GM12878 (cell line): ENCODE measurements at regions not wholly inside any gene's neighbourhood (a gene's known extent, or its start where the extent isn't known, plus 50 kb on each side); places are given as distances from the start of the nearest gene placed in this dataset.

Experiments
- CHD2 ChIP-seq: IDR thresholded peaks from 2 replicates; pipeline ENCODE4 v1.6.1; 2011; ENCODE audit warnings: low read depth, low read length, improper control_type of control experiment, borderline replicate concordance
- CHD4 ChIP-seq: fragments of 200-600 bp; sonication (generic); IDR thresholded peaks from 2 replicates; pipeline ENCODE4 v1.6.1; 2016; ENCODE audit warnings: mild to moderate bottlenecking
- KDM1A ChIP-seq: fragments of 200-600 bp; sonication (generic); IDR thresholded peaks from 2 replicates; pipeline ENCODE4 v1.6.1; 2016; ENCODE audit warnings: borderline replicate concordance
- RAD21 ChIP-seq: IDR thresholded peaks from 2 replicates; pipeline ENCODE4 v1.6.1; 2011; ENCODE audit warnings: mild to moderate bottlenecking, low read depth, low read length, moderate library complexity; ENCODE audit not compliant: insufficient read depth
- STAT3 ChIP-seq: IDR thresholded peaks from 2 replicates; pipeline ENCODE4 v1.6.1; 2011; ENCODE audit warnings: low read depth, low read length, improper control_type of control experiment
- TF ChIP-seq, protein P1 (sequence below), 3 experiments: IDR thresholded peaks in 2 of 3; conservative IDR thresholded peaks in 1 of 3; 2 replicates each; pipeline ENCODE4 v1.5.1; 2011; ENCODE audit warnings: low read depth in 3 of 3, low read length in 3 of 3, mild to moderate bottlenecking in 3 of 3, control low read depth in 2 of 3, moderate library complexity in 2 of 3, inconsistent platforms in 1 of 3, mixed read lengths in 1 of 3; ENCODE audit not compliant: control insufficient read depth in 2 of 3, insufficient read depth in 1 of 3; ENCODE audit errors: extremely low read depth in 1 of 3
- TF ChIP-seq, protein P2 (sequence below): IDR thresholded peaks from 2 replicates; pipeline ENCODE4 v1.6.1; 2012; ENCODE audit warnings: low read depth, low read length, improper control_type of control experiment

DNA sequence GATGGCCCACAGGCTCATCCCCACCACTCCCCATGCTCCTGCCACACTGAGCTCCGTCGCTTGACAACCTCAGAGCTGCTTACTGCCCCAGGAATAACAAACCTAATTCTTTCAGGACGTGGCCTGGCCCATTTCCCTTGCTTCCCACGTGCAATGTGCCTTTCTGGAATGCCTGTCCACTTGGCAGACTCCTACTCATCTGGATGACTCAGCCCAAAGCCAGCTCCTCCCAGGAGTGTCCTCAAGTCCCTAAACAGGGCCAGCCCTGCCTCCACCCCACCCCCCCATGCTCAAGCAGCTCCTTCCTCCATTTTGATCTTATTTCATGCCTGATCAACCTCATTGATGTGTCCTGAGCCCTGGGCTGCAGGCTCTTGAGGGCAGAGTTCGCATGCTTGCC is 164.9 kb upstream of the RNF32 start:
- TF ChIP-seq CHD4: no peak
- no peak for TF ChIP-seq KDM1A
- no peak for TF ChIP-seq STAT3
- TF ChIP-seq, protein P1, sequence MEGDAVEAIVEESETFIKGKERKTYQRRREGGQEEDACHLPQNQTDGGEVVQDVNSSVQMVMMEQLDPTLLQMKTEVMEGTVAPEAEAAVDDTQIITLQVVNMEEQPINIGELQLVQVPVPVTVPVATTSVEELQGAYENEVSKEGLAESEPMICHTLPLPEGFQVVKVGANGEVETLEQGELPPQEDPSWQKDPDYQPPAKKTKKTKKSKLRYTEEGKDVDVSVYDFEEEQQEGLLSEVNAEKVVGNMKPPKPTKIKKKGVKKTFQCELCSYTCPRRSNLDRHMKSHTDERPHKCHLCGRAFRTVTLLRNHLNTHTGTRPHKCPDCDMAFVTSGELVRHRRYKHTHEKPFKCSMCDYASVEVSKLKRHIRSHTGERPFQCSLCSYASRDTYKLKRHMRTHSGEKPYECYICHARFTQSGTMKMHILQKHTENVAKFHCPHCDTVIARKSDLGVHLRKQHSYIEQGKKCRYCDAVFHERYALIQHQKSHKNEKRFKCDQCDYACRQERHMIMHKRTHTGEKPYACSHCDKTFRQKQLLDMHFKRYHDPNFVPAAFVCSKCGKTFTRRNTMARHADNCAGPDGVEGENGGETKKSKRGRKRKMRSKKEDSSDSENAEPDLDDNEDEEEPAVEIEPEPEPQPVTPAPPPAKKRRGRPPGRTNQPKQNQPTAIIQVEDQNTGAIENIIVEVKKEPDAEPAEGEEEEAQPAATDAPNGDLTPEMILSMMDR (IDR thresholded peaks at IDR 0.05 in 2 of 3, conservative IDR thresholded peaks at IDR 0.05 in 1 of 3; ENCODE audit: control insufficient read depth in 2 of 3, extremely low read depth in 1 of 3, insufficient read depth in 1 of 3, low read depth in 3 of 3, low read length in 3 of 3): no peak
- no peak for TF ChIP-seq RAD21
- TF ChIP-seq, protein P2, sequence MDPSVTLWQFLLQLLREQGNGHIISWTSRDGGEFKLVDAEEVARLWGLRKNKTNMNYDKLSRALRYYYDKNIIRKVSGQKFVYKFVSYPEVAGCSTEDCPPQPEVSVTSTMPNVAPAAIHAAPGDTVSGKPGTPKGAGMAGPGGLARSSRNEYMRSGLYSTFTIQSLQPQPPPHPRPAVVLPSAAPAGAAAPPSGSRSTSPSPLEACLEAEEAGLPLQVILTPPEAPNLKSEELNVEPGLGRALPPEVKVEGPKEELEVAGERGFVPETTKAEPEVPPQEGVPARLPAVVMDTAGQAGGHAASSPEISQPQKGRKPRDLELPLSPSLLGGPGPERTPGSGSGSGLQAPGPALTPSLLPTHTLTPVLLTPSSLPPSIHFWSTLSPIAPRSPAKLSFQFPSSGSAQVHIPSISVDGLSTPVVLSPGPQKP: no peak
- no peak for TF ChIP-seq CHD2
